Left lung (tissue), 4 donors: ENCODE measurements at regions not wholly inside any gene's neighbourhood (a gene's known extent, or its start where the extent isn't known, plus 50 kb on each side); places are given as distances from the start of the nearest gene placed in this dataset.

Experiments used
- ATAC-seq: fragments of 200-7000 bp; cut with Tn5 transposase; one replicate; pipeline ENCODE4 v1.9.1; 2020; ENCODE audit warnings: moderate library complexity
- DNase-seq, 4 donors: peaks; one replicate each; pipeline ENCODE4 v3.0.0-alpha.2; 2013 to 2020
- H3K27ac ChIP-seq, 2 donors: fragments of 200-600 bp; sonication (generic) in 1 of 2; one replicate each; pipeline versions ENCODE4 v1.5.0 to v1.8.0; 2020 to 2021
- H3K27me3 ChIP-seq, 2 donors: fragments of 200-600 bp; sonication (generic) in 1 of 2; one replicate each; pipeline versions ENCODE4 v1.5.0 to v1.8.0; 2020 to 2021
- H3K36me3 ChIP-seq, 2 donors: fragments of 200-600 bp; sonication (generic) in 1 of 2; one replicate each; pipeline versions ENCODE4 v1.5.0 to v1.8.0; 2020 to 2021
- H3K4me1 ChIP-seq, 2 donors: fragments of 200-600 bp; one replicate each; pipeline ENCODE4 v1.8.0; 2021
- H3K4me3 ChIP-seq, 2 donors: fragments of 200-600 bp; sonication (generic) in 1 of 2; one replicate each; pipeline versions ENCODE4 v1.5.0 to v1.8.0; 2020 to 2021; ENCODE audit warnings: mild to moderate bottlenecking in 1 of 2
- H3K9me3 ChIP-seq, 2 donors: fragments of 200-600 bp; sonication (generic) in 1 of 2; one replicate each; pipeline versions ENCODE4 v1.5.0 to v1.8.0; 2020 to 2021
- CTCF ChIP-seq, 2 donors: fragments of 200-600 bp; sonication (generic) in 1 of 2; IDR thresholded peaks; one replicate each; pipeline versions ENCODE4 v1.5.0 to v1.8.0; 2021; ENCODE audit warnings: antibody characterized with exemption in 2 of 2
- intact Hi-C, 2 donors: fragments of 100-400 bp; cut with DNase I; formaldehyde crosslinking; loops; one replicate each; pipeline versions ENCODE4 v1.11.2 to v1.14.2; 2022
- donor health status: DM: no; HTN: yes; CAD: no.
- donor health status: DM: no; HTN: no; CAD: no.

DNA sequence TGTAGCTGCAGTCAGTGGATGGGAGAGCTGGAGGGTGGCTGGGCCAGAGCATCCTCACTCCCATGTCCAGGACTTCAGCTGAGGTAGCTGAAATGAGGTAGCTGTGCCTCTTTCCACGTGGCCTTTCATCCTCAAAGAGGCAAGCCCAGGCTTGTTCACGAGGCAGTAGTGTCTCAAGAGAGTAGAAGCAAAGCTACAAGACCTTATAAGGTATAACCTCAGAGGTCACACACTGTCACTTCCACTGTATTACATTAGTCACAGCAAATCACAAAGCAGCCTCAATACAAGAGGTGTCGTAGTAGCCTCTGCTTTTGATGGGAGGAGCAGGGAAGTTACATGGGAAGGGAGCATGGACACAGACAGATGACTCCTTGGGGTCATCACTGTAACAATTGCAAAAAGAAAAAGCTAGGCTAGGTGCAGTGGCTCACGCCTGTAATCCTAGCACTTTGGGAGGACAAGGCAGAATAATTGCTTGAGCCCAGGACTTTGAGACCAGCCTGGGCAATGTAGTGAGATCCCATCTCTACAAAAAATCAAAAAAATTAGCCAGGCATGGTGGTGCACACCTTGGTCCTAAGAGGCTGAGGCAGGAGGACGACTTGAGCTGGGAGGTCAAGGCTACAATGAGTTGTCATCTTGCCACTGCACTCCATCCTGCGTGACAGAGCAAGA lies 97.5 kb downstream of the SKIDA1 start:
- intact Hi-C loops = no loop called here

GRCh38 chr10:21424459-21424861 lies 101.0 kb downstream of the SKIDA1 start:
- Histone ChIP-seq H3K27me3 (no peaks in the 10 kb centered on the region), H3K9me3 (peaks cover 0 to 5% of the 10 kb centered on the region in 2 donors), H3K4me1 (no peaks in the 10 kb centered on the region), H3K27ac (no peak overlapping the region), H3K36me3 (no peaks in the 10 kb centered on the region), H3K4me3 (no peak overlapping the region)
- no peak for ATAC-seq
- intact Hi-C loops = no loop called here
- DNase-seq = no peak
- TF ChIP-seq CTCF (IDR thresholded peaks at IDR 0.05) = no peak

More for the DNA sequence above, 97.5 kb downstream of the SKIDA1 start:
- no peak overlapping the region for H3K4me3 ChIP-seq
- H3K36me3 ChIP-seq = no peaks in the 10 kb centered on the region
- DNase-seq (no peak), ATAC-seq (no peak)
- H3K4me1 ChIP-seq = no peaks in the 10 kb centered on the region
- H3K27me3 ChIP-seq = no peaks in the 10 kb centered on the region
- H3K9me3 ChIP-seq = peaks cover 0 to 5% of the 10 kb centered on the region in 2 donors
- TF ChIP-seq CTCF (IDR thresholded peaks at IDR 0.05) = no peak
- H3K27ac ChIP-seq = no peak overlapping the region

DNA sequence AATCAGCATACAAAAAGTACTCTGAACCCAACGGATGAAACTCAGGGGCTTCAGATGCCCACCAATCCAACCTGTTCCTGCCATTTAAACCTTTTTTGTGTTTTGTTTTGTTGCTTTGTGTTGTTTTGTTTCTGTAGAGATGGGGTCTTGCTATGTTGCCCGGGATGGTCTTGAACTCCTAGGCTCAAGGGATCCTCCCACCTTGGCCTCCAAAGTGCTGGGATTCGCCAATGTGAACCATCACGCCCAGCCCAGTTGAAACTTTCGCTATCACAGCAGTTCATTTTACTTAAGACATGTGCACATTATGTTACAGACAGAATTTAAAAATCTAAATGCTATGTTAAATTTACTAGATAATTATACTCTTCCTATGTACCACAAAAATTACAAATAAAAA lies 101.6 kb downstream of the SKIDA1 start:
- no peak for DNase-seq
- H3K9me3 ChIP-seq = peaks cover 0 to 5% of the 10 kb centered on the region in 2 donors
- intact Hi-C loops = no loop called here
- H3K27me3 ChIP-seq = no peaks in the 10 kb centered on the region
- H3K4me3 ChIP-seq = no peak overlapping the region
- no peaks in the 10 kb centered on the region for H3K4me1 ChIP-seq
- no peak overlapping the region for H3K27ac ChIP-seq
- ATAC-seq = no peak
- no peaks in the 10 kb centered on the region for H3K36me3 ChIP-seq
- no peak for TF ChIP-seq CTCF (IDR thresholded peaks at IDR 0.05)

GRCh38 chr10:21423338-21423737 lies 102.1 kb downstream of the SKIDA1 start:
- no peak overlapping the region for H3K27ac ChIP-seq
- H3K4me3 ChIP-seq = no peak overlapping the region
- ATAC-seq (no peak), DNase-seq (no peak)
- H3K27me3 ChIP-seq = no peaks in the 10 kb centered on the region
- TF ChIP-seq CTCF (IDR thresholded peaks at IDR 0.05) = no peak
- H3K9me3 ChIP-seq = peaks cover 0 to 5% of the 10 kb centered on the region in 2 donors
- intact Hi-C loops = no loop called here
- no peaks in the 10 kb centered on the region for H3K4me1 ChIP-seq
- H3K36me3 ChIP-seq = no peaks in the 10 kb centered on the region

- H3K36me3 ChIP-seq = no peaks in the 10 kb centered on the region
- no peaks in the 10 kb centered on the region for H3K4me1 ChIP-seq
- intact Hi-C loops = no loop called here
- H3K9me3 ChIP-seq = no peaks in the 10 kb centered on the region
- no peak overlapping the region for H3K4me3 ChIP-seq
- no peaks in the 10 kb centered on the region for H3K27me3 ChIP-seq
- ATAC-seq (no peak), DNase-seq (no peak)
- no peak overlapping the region for H3K27ac ChIP-seq
- no peak for TF ChIP-seq CTCF (IDR thresholded peaks at IDR 0.05)
Measured at GRCh38 chr10:21421794-21422193, 103.7 kb downstream of the SKIDA1 start.
